ENCODE measurements at regions not wholly inside any gene's neighbourhood (a gene's known extent, or its start where the extent isn't known, plus 50 kb on each side); places are given as distances from the start of the nearest gene placed in this dataset.
A peak's percentile ranks its signal among the peaks of the same experiment; 100 is the strongest.
"Not testable (repeated sequence)": the region's sequence is repeated elsewhere in the genome, so short reads cannot be mapped to it uniquely, and the experiment has no call there.

DNA sequence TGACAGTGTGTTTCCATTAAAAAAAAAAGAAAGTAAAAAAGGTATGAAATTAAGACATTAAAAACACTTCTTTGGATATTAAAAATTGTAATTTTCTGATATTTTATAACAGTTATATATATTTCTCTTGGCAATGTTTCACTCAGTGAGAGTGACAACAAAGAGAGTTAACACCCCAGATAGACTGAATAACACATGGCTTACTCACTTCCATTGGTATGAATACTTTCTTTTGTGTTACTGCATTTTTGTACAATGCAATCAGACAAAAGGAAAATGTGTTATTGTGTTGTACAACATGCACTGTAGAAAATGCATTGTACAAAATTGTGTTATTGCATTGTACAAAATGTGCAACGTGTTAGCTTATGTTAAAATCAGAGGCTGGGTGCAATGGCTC is 676.6 kb upstream of the AMELY start:
- in situ Hi-C loops (cut with MboI; ENCODE audit: low pct_unique_long_range_greater_than_20kb, low sequenced_read_pairs); DNase-seq: not testable (repeated sequence)

DNA sequence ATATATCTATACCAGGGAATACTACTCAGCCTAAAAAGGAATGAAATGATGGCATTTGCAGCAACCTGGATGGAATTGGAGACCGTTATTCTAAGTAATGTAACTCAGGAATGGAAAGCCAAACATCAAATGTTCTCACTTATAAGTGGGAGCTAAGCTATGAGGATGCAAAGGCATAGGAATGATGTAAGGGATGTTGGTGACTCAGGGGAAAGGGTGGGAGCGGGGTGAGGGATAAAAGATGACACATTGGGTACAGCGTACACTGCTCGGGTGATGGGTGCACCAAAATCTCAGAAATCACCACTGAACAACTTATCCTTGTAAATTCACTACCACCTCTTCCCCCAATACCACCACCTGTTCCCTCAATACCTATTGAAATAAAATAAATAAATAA is 651.0 kb upstream of the AMELY start:
- no peak for DNase-seq
- in situ Hi-C loops (cut with MboI; ENCODE audit: low pct_unique_long_range_greater_than_20kb, low sequenced_read_pairs) = no loop called here

DNA sequence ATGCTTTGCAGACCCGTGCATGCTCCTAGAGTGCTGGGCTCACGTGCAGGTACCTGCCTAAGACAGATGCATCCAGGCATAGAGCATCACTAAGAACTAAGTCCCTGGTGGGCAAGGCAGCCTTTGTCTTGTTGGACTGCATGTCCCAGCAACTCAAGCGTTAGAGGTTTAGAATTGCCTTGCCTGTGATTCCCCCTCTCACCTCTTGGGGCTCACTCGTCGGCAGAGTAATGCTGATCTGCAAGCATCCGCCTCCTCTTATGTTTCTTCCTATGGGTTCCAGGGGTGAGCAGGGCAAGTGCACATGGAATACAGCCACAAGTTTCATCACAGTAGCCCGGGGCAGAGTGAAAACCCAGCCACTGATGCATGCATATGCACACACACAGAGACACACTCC is 646.1 kb upstream of the AMELY start:
- DNase-seq = no peak
- in situ Hi-C loops (cut with MboI; ENCODE audit: low pct_unique_long_range_greater_than_20kb, low sequenced_read_pairs) = no loop called here

DNA sequence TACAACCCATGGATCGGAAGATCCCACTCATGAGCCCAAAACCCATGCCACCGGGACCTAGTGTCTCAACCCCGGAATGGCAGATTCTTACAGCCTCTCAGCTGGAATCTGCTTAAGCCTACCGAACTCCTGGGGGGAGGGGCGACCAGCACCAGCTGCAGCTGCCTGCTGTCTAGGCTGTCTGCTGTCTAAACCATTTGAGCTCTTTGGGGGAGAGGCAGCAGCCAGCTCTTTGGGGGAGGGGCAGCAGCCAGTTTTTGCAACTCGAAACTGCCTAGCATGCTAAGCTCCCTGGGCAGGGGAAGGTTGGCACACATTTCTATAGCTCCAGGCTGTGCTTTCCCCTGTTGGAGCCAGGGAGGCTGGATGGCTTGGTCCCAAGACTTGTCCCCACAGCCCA is 643.5 kb upstream of the AMELY start:
- DNase-seq = no peak
- in situ Hi-C loops (cut with MboI; ENCODE audit: low pct_unique_long_range_greater_than_20kb, low sequenced_read_pairs) = no loop called here

DNA sequence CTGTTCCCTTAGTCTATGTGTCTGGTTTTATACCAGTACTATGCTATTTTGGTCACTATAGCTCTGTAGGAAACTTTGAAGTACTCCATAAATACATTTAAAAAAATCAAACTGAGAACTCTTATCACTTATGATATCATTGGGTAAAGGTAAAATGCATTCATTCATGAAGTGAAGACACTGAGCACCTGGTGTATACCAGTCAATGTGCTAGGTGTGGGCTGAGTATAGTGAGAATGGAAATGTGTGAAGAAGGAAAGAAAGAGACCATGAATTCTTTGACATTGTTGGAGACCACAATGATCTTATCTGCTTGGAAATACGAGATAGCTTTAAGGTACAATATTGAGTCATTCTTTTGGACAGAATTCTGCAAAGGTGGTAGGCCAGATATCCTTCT is 633.5 kb upstream of the AMELY start:
- in situ Hi-C loops (cut with MboI; ENCODE audit: low pct_unique_long_range_greater_than_20kb, low sequenced_read_pairs) = no loop called here
- no peak for DNase-seq

DNA sequence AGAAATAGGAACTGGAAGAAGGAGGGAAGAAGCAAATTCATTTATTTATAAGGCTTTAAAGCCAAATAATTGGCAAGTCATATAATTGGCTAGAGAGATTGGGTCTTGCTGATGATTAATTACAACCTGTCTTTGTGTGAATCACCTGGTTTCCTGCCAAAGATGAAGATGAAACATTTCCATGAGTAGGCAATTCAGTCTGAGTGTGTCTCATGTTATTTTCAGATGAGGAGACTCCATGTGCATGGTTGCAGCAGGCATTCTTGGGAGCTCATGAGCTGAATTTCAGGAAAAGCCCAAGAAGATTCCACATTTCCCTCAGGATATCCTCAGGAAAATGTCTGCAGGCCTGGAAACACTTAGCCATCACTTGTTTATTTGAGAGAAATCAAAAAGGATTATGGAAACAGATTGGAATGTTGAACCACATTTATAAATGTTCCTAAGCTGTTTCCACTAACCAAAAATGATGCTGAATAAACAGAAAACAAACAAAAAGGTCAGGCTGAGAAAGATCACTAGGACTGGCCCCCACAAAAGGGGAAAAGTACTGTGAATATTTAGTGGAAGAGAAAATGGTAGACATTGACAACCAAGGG is 632.7 kb upstream of the AMELY start:
- in situ Hi-C loops (cut with MboI; ENCODE audit: low pct_unique_long_range_greater_than_20kb, low sequenced_read_pairs) = no loop called here
- DNase-seq = no peak

DNA sequence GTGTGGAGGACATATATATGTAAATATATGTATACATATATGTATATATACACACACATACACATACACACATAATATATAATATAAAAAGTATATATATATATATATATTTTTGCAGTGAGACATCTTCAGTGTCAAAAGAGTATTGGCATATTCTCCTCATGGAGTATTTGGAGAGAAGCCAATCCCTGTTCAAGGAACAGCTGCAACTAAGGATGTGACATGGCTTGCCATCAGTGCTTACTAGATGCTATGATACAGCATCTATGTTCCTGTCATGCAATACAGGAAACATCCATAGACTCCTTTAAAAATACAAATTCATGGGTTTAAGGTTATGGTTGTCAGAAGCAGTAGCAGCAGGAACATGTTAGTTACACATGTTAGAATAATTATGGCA is 632.0 kb upstream of the AMELY start:
- no peak for DNase-seq
- in situ Hi-C loops (cut with MboI; ENCODE audit: low pct_unique_long_range_greater_than_20kb, low sequenced_read_pairs) = no loop called here

DNA sequence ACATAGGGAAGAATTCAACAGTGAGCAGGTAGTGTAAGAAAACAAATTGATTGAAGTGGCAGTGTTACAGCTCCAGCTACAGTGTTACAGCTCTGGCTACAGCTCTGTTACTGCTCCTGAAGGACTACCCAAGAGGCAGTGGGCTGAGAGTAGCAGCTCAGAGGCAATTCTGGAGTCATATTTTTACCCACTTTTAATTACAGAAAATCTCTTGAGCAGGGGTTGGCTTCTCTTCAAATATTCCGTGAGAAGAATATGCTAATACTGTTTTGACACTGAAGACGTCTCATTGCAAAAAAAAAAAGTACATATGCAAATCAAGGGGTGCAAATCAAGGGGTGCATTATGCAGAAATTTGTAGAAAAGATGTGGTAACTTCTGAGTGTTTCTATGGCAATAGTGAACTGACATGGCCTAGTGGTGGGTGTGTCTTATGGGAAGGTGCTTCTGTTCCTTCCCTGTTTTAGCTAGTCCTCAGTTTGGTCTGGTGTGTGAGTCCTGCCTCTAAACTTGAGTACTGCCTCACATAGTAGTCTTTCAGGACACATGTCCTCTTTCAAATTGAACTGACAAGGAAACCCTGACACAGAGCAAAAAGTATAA is 630.8 kb upstream of the AMELY start:
- DNase-seq = no peak
- in situ Hi-C loops (cut with MboI; ENCODE audit: low pct_unique_long_range_greater_than_20kb, low sequenced_read_pairs) = no loop called here

DNA sequence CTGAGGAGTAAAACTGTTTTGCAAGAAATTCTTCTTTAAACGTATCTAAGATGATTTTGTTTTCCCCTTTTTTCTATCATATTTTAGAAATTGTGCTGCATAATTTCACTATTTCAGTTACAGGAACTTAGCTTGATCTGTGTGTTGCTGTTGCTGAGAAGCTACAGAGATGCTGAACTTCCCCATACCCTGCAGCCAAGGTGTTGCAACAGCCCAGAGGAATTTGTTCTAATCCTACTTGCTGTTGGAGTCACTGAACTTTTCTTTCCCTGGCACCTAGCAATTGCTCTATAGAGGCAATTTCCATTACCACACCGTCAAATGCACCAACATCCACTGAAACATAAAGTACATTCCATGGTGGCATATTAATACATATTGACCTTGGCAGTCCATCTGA is 617.8 kb upstream of the AMELY start:
- no peak for DNase-seq
- in situ Hi-C loops (cut with MboI; ENCODE audit: low pct_unique_long_range_greater_than_20kb, low sequenced_read_pairs) = no loop called here

DNA sequence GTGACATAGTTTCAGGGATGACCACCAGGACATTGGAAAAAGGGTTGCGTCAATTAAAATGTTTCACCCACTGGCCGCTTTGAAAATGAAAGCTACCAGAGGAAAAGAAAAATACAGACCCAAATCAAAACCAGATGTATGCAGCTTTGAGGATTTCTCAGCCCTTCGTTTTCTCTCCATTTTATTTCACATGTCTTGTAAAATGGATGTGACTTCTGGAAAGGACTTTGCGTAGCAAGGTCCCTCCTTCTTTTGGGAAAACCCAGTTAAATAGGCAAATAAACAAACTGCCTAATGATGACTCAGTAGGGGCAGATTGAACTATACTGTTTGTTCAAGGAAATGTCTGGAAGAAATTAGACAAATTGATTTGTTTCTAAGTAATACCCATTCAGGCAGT is 616.0 kb upstream of the AMELY start:
- DNase-seq; in situ Hi-C loops (cut with MboI; ENCODE audit: low pct_unique_long_range_greater_than_20kb, low sequenced_read_pairs): not testable (repeated sequence)

DNA sequence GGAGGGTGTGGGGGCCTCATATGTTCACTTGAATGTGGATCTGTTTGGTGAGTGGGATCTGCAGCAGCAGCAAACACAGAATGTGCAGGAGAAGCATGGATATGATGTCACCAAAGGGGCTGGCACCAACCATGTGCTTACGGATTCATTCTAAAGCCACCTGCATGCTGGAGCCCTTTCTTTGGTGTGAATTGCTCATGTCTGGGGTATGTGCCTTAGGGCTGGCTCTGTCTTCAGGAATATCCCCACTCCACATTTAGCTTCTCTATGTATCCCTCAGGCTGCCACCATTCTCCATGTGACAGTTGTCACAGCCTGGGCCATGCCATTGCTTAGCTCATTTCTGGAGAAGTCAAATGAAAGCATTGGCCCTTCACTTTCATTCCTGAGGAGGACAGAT is 606.8 kb upstream of the AMELY start:
- in situ Hi-C loops (cut with MboI; ENCODE audit: low pct_unique_long_range_greater_than_20kb, low sequenced_read_pairs) = no loop called here
- no peak for DNase-seq

DNA sequence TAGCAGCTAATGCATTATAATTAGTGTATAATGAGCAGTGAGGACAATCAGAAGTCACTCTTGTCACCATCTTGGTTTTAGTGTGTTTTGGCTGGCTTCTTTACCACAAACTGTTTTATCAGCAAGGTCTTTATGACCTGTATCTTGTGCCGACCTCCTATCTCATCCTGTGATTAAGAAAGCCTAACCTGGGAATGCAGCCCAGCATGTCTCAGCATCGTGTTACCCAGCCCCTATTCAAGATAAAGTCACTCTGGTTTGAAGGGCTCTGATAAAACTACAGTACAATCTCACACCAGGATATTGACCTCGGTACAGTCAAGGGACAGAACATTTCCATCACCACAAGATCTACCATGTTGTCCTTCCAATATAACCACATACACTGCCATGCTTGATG is 604.7 kb upstream of the AMELY start:
- in situ Hi-C loops (cut with MboI; ENCODE audit: low pct_unique_long_range_greater_than_20kb, low sequenced_read_pairs) = no loop called here
- DNase-seq = no peak

DNA sequence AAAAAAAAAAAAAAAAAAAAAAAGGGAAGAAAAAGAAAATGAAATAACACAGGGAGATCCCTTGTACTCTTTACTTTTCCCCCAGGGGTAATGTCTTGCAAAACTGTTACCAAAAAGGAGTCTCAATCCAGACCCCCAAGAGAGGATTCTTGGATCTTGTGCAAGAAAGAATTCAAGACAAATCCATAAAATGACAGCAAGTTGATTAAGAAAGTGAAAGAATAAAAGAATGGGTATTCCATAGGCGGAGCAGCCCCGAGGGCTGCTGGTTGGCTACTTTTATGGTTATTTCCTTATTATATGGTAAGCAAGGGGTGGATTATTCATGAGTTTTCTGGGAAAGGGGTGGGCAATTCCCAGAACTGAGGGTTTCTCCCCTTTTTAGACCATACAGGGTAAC is 604.3 kb upstream of the AMELY start:
- in situ Hi-C loops (cut with MboI; ENCODE audit: low pct_unique_long_range_greater_than_20kb, low sequenced_read_pairs) = no loop called here
- DNase-seq = no peak

DNA sequence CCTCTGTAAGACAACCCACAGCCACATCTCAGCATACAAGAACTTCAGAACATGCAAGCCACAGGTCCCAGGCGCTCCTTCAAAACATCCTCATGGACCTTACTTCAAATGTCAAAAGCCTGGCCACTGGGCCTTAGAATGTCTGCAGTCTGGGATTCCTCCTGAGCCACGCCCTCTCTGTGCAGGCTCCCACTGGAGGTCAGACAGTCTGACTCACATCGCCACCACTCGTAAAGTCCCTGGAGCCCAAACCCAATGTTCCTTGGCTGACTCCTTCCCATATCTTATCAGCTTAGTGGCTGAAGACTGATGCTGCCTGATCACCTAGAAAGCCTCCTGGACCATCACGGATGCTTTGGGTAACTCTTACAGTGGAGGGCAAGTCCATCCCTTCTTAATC is 591.3 kb upstream of the AMELY start:
- in situ Hi-C loops (cut with MboI; ENCODE audit: low pct_unique_long_range_greater_than_20kb, low sequenced_read_pairs) = no loop called here
- no peak for DNase-seq

DNA sequence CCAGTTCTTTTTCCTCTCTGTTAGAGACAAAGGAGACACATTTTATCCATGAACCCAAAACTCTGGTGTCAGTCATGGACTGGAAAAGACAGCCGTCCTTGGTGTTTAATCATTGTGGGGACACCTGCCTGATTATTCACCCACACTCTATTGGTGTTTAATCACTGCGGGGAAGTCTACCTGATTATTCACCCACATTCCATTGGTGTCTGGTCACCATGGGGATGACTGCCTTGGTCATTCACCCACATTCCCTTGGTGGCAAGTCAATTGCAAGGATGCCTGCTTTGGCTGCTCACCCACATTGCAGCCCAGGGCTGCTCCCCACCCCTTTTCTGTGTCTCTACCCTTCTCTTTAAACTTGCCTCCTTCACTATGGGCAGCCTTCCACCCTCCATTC is 589.7 kb upstream of the AMELY start:
- DNase-seq = no peak
- in situ Hi-C loops (cut with MboI; ENCODE audit: low pct_unique_long_range_greater_than_20kb, low sequenced_read_pairs) = no loop called here

DNA sequence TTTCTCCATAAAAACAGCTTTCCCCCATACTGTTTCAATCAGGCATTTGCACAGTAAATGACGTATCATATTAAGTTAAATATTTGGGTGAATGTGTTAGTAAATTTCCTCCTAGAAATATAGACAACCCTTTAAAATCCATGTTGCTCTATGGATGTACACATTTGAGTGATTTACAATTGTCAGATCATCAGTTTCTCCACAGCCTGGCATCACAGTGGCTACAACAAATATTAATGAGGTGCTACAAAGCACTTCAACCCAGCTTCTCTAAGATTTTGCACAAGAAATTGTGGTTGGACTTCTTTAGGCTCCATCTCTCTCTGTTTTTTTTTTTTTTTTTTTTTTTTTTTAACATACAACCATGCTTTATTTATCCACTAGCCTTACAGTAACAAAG is 584.4 kb upstream of the AMELY start:
- in situ Hi-C loops (cut with MboI; ENCODE audit: low pct_unique_long_range_greater_than_20kb, low sequenced_read_pairs) = no loop called here
- no peak for DNase-seq

DNA sequence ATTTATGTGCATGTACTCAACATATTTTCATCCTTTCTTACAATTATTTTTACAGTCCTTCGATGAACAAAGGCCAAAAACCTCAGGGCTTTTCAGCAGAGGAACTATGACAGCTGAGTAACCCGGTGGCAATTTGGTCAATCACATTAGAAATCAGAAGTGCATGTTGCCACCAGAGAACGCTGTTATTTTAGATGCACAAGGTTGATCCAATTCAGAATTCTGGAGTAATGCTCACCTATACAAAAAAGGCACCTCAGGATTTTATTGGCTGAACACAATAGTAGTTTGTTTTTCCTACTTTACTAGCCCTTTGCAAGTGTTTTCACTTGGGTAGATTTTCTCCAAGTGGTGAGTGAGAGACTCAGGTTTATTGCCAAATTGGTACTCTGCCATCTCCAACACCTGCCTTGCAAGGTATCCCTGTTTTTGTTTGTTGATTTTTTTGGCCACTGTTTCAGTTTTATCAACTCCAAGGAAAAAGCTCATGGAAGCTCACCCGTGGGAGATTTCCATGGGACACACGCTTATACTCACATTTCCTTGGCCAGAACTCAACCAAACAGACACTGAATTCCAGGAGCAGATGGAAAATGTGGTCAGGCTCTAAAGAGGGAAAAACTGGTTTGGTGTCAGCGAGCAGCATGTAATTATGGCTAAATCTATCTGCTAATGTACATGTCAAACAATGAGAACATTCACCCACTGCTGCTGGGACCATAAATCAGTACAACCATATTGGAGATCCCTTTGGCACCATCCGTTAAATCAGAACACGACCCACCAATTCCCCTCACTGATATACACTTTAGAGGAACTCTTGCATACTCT is 573.1 kb upstream of the AMELY start:
- DNase-seq; in situ Hi-C loops (cut with MboI; ENCODE audit: low pct_unique_long_range_greater_than_20kb, low sequenced_read_pairs): not testable (repeated sequence)

DNA sequence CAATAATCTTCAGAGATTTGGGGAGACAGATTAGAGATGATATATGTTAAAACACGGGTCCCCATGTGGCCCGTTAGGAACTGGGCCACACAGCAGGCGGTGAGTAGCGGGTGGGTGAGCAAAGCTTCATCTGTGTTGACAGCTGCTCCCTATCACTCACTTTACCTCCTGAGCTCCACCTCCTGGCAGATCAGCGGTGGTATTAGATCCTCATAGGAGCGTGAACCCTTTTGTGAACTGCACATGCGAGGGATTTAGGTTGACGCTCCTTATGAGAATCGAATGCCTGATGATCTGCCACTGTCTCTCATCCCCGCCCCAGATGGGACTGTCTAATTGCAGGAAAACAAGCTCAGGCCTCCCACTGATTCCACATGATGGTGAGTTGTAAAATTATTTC is 560.4 kb upstream of the AMELY start:
- peak; percentile 5 for DNase-seq
- in situ Hi-C loops (cut with MboI; ENCODE audit: low pct_unique_long_range_greater_than_20kb, low sequenced_read_pairs) = no loop called here

DNA sequence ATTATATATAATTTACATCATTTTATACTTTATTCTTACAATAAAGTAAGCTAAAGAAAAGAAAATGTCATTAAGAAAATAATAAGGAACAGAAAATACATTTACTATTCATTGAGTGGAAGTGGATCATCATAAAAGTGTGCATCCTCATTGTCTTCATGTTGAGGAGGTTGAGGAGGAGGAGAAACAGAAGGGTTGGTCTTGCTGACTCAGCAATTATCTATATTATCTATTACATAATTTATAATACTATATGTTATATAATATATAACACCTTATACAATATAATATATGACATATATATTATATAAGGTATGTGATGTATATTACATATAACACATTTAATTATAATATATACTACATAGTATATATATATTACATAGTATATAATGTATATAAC is 558.5 kb upstream of the AMELY start:
- no peak for DNase-seq
- in situ Hi-C loops (cut with MboI; ENCODE audit: low pct_unique_long_range_greater_than_20kb, low sequenced_read_pairs) = no loop called here

DNA sequence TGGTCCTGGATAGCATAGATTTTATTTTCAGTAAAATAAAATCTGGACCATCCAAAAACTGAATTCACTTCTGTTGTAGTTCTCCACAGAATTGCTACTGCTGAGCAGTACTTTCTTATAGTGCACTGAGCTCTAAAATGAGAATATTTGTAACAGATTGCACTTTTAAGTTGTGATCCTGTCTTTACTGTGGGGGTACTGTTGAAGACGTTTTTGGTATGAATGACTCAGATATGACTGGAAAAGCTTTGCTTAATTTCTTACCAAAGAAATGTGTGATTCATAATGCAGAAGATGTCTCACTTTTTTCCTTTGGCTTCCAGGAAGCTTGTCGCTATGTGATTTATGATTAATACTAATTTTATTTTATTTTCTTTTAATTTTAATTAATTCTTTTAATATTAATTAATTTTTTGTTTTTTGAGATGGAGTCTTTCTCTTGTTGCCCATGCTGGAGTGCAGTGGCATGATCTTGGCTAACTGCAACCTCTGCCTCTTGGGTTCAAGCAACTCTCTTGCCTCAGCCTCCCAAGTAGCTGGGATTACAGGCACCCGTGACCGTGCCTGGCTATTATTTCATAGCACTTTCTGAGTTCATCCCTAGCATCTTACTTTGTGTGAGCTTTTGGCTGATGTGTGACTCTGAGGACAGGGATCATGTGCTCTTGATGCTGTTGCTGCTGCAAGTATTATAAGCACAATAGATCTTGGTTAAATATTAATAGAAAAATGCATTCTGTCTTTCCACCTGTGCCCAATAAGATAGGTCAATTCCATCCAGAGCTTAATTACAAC is 557.6 kb upstream of the AMELY start:
- in situ Hi-C loops (cut with MboI; ENCODE audit: low pct_unique_long_range_greater_than_20kb, low sequenced_read_pairs) = no loop called here
- no peak for DNase-seq
